DOHH2 (cell line): ENCODE measurements at regions not wholly inside any gene's neighbourhood (a gene's known extent, or its start where the extent isn't known, plus 50 kb on each side); places are given as distances from the start of the nearest gene placed in this dataset.

Source experiments
- EZH2phosphoT487 ChIP-seq: fragments of 200-600 bp; sonication (generic); IDR thresholded peaks from 2 replicates; pipeline ENCODE4 v1.6.1; 2017; ENCODE audit warnings: borderline replicate concordance, mild to moderate bottlenecking, antibody characterized with exemption, low read length, moderate library complexity, mixed read lengths
- TF ChIP-seq, protein P1 (sequence below): fragments of 200-600 bp; sonication (generic); IDR thresholded peaks from one replicate; pipeline ENCODE4 v1.5.1; 2014; ENCODE audit warnings: antibody characterized with exemption, mild to moderate bottlenecking, low read depth, low read length; ENCODE audit not compliant: poor library complexity, severe bottlenecking

DNA sequence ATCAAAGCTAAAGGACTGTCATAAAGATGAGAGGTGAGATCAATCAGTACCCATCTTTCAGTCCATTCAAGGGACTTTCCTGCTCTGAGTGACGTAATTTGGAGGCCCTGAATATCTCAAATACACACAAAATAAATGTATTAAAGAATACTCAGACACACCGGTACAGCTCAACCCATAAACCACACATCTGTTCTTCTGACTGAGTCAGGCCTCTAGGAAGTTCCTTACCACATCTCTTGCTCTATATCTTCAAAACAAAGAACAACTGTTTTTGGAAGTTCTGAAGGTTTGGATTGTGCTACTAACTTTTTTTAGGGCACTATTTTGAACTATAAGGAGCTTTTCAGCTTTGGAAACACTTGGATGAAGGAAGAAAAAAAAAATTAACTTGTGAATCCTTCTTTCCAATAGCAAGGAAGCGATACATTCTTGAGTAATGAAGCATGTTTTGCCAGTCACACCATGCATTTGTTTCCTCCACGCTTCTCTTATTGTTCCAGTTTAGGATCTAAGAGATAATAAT is 866.5 kb upstream of the VRK2 start:
- TF ChIP-seq, protein P1, sequence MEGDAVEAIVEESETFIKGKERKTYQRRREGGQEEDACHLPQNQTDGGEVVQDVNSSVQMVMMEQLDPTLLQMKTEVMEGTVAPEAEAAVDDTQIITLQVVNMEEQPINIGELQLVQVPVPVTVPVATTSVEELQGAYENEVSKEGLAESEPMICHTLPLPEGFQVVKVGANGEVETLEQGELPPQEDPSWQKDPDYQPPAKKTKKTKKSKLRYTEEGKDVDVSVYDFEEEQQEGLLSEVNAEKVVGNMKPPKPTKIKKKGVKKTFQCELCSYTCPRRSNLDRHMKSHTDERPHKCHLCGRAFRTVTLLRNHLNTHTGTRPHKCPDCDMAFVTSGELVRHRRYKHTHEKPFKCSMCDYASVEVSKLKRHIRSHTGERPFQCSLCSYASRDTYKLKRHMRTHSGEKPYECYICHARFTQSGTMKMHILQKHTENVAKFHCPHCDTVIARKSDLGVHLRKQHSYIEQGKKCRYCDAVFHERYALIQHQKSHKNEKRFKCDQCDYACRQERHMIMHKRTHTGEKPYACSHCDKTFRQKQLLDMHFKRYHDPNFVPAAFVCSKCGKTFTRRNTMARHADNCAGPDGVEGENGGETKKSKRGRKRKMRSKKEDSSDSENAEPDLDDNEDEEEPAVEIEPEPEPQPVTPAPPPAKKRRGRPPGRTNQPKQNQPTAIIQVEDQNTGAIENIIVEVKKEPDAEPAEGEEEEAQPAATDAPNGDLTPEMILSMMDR: no peak
- no peak for TF ChIP-seq EZH2phosphoT487
